Vagina (tissue), 2 donors: ENCODE measurements at regions not wholly inside any gene's neighbourhood (a gene's known extent, or its start where the extent isn't known, plus 50 kb on each side); places are given as distances from the start of the nearest gene placed in this dataset.
"Not testable (repeated sequence)": the region's sequence is repeated elsewhere in the genome, so short reads cannot be mapped to it uniquely, and the experiment has no call there.

ENCODE experiments used
- CTCF ChIP-seq, 3 experiments: fragments of 450-650 bp in 2 of 3; fragments of 200-600 bp in 1 of 3; sonication (generic) in 1 of 3; IDR thresholded peaks; one replicate each; pipeline ENCODE4 v1.5.1; 2017 to 2019; ENCODE audit warnings: antibody characterized with exemption in 3 of 3, mild to moderate bottlenecking in 2 of 3, moderate library complexity in 2 of 3
- POLR2A ChIP-seq, 2 donors: fragments of 450-650 bp; IDR thresholded peaks; one replicate each; pipeline ENCODE4 v1.6.1; 2017; ENCODE audit warnings: antibody characterized with exemption in 2 of 2, mild to moderate bottlenecking in 2 of 2, moderate library complexity in 2 of 2
- POLR2AphosphoS5 ChIP-seq, 2 donors: sonication (generic); formaldehyde crosslinking; IDR thresholded peaks; one replicate each; pipeline ENCODE4 v1.9.0; 2017; ENCODE audit warnings: antibody characterized with exemption in 2 of 2, mild to moderate bottlenecking in 2 of 2, low read depth in 1 of 2; ENCODE audit not compliant: insufficient read depth in 1 of 2

- not testable (repeated sequence) for TF ChIP-seq CTCF (IDR thresholded peaks at IDR 0.05); POLR2A (IDR thresholded peaks at IDR 0.05); POLR2AphosphoS5 (IDR thresholded peaks at IDR 0.05; ENCODE audit: insufficient read depth in 1 of 2, low read depth in 1 of 2)
Measured at GRCh38 chr7:98736461-98736860, 119.4 kb downstream of the NPTX2 start.
